NCI-H1694 treated with DMSO at 0.1 percent for 48 hours (cell line): ENCODE measurements at regions not wholly inside any gene's neighbourhood (a gene's known extent, or its start where the extent isn't known, plus 50 kb on each side); places are given as distances from the start of the nearest gene placed in this dataset.

Source experiments
- DNase-seq: peaks from one replicate; lab custom pipeline; 2025; lab: John Stamatoyannopoulos, UW

- DNase-seq, result no peak
These were observed 620.8 kb downstream of the HTR1A start for GRCh38 chr5:63341442-63341841.

- no peak for DNase-seq
These were observed 638.3 kb downstream of the HTR1A start for GRCh38 chr5:63323926-63324325.

- no peak for DNase-seq
These were observed 647.7 kb downstream of the HTR1A start for GRCh38 chr5:63314551-63314950.

- DNase-seq, result no peak
These were observed 651.6 kb downstream of the HTR1A start for GRCh38 chr5:63310644-63311043.

GRCh38 chr5:63306909-63307308 lies 655.3 kb downstream of the HTR1A start:
- DNase-seq, result no peak

- DNase-seq, result no peak
These were observed 668.9 kb downstream of the HTR1A start for GRCh38 chr5:63293317-63293716.

- DNase-seq, result no peak
These were observed 675.5 kb downstream of the HTR1A start for GRCh38 chr5:63286724-63287123.

GRCh38 chr5:63263411-63263810 lies 684.8 kb downstream of the LRRC70 start:
- DNase-seq, result no peak

- no peak for DNase-seq
These were observed 683.8 kb downstream of the LRRC70 start for GRCh38 chr5:63262185-63262981.

- no peak for DNase-seq
These were observed 683.1 kb downstream of the LRRC70 start for GRCh38 chr5:63261695-63262094.

GRCh38 chr5:63255594-63255993 lies 677.0 kb downstream of the LRRC70 start:
- no peak for DNase-seq

GRCh38 chr5:63250939-63251338 lies 672.3 kb downstream of the LRRC70 start:
- DNase-seq, result no peak

GRCh38 chr5:63249960-63250359 lies 671.3 kb downstream of the LRRC70 start:
- DNase-seq, result no peak

GRCh38 chr5:63247651-63248050 lies 669.0 kb downstream of the LRRC70 start:
- no peak for DNase-seq

GRCh38 chr5:63245271-63245670 lies 666.7 kb downstream of the LRRC70 start:
- DNase-seq, result no peak

- no peak for DNase-seq
These were observed 661.6 kb downstream of the LRRC70 start for GRCh38 chr5:63240063-63240755.

- no peak for DNase-seq
These were observed 655.3 kb downstream of the LRRC70 start for GRCh38 chr5:63233911-63234310.

GRCh38 chr5:63233361-63233760 lies 654.7 kb downstream of the LRRC70 start:
- DNase-seq, result no peak

GRCh38 chr5:63230754-63231153 lies 652.1 kb downstream of the LRRC70 start:
- DNase-seq, result no peak

- DNase-seq, result no peak
These were observed 649.5 kb downstream of the LRRC70 start for GRCh38 chr5:63228154-63228553.

GRCh38 chr5:63220244-63220643 lies 641.6 kb downstream of the LRRC70 start:
- no peak for DNase-seq

- DNase-seq, result no peak
These were observed 638.8 kb downstream of the LRRC70 start for GRCh38 chr5:63217422-63217821.

- DNase-seq, result no peak
These were observed 634.6 kb downstream of the LRRC70 start for GRCh38 chr5:63213256-63213655.
